GOT3 (cell line): ENCODE measurements at regions not wholly inside any gene's neighbourhood (a gene's known extent, or its start where the extent isn't known, plus 50 kb on each side); places are given as distances from the start of the nearest gene placed in this dataset.

Experiments used
- DNase-seq: peaks from one replicate; lab custom pipeline; 2025; ENCODE audit warnings: mixed read lengths; lab: John Stamatoyannopoulos, UW

DNA sequence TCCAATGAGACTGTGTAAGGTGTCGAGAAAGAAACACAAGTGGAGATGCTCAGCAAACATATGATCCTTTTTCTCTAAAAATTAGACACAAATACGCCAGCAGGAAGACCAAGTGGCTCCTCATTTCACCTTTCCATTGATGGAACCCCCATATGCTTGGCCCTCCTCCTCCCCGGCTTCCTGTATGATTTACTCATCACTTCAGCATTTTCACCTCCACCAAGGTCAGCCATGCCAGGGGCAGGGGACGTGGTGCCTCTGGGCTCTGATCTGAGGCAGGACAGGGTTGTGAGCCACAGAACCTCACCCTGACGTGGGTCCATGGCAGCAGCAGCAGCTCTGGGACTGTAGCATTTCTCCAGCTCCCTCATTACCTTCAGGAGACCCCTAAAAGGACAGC is 116.8 kb upstream of the PFKP start:
- DNase-seq: no peak

DNA sequence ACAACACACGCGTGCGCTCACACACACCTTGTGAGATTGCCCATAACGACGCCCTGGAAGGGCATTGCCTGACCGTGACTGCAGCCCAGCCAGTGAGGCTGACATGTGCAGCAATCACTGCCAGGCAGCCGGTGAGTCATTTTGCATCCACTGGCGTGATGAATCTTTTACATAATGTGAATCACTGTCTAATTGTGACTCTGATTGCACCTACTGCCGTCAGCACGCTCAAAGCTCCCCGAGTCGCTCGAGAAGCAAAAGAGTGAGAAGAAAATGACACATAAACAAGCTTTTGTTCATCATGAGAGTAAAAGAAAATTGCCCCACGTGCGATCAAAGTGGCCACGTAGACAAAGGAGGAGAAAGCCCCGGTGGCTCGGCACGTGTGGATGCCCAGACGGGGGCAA is 117.4 kb upstream of the PFKP start:
- no peak for DNase-seq

DNA sequence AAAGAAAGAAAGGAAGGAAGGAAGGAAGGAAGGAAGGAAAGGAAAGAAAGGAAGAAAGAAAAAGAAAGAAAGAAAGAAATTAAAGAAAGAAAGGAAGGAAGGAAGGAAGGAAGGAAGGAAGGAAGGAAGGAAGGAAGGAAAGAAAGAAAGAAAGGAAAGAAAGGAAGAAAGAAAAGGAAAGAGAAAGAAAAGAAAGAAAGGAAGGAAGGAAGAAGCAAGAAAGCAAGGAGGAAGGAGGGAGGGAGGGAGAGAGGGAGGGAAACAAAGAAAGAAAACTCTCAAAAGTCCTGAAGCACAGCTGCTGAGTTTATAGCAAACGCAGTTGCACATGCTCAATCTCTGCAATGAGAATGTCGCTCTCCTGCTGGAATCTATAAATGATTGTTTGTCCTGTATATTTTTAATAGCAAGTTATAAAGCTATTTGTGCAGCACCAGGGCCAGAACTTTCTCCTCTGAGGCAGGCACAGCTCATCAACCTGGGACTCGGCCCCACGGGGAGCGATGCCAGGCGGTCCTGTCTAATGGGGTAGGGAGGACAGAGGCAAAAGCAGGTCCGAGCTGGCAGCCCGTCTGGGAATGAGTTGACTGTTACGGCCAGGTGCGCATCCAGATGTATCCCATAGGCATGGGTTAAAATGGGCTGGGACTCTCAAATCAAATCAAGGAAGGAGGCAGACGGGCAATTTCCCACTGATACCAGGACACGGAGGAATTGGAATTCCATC is 118.0 kb upstream of the PFKP start:
- no peak for DNase-seq

DNA sequence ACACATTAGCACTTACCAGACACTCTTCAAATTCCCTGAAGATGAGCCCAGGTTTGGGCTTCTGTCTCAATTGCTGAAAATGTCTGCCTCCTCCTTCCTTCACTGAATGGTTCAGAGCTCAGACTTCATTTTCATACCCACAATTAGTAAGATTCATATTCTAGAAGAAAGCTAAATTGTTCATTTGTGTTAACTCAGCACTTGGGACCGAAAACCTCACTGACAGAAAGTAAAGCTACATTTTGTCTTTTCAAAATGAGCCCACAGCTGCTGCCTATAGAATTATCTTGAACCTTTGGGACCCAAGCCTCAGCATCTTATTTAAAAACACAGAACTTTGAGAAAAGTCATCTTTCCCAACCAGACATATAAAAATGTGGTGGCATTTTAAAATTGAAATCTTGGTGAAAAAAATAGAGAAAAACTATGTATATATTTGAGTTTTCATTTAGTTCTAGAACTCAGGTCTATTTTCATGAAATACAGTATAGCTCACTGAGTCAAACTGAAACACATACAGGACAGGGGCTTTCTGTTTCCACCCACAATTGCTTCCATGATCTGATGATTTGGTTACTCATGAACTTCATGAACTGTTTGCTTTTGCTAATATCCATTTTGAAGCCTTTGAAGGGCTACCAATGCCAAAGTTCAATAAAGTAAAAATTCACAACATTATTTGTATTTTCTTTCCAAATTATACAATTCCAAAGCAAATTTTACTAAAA is 119.1 kb upstream of the PFKP start:
- DNase-seq: no peak

DNA sequence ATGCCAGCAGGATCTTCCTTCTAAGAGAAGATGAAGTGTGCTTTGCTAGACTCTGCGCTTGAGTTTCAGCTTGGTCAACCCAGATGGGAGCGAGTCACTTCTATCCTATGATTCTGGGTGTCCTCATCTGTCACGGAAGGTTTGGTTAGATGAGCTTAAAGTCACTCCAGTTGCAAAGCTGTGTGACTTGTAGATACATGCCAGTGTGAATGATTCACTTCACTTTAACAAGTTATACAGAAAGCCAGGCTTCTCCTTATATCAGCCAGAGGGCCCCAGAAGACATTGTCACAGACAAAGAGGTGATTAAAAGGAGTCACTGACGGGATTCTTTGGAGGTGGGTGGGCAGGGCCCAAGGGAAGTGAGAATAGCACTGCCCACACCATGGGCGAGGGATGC is 122.6 kb upstream of the PFKP start:
- DNase-seq: no peak

DNA sequence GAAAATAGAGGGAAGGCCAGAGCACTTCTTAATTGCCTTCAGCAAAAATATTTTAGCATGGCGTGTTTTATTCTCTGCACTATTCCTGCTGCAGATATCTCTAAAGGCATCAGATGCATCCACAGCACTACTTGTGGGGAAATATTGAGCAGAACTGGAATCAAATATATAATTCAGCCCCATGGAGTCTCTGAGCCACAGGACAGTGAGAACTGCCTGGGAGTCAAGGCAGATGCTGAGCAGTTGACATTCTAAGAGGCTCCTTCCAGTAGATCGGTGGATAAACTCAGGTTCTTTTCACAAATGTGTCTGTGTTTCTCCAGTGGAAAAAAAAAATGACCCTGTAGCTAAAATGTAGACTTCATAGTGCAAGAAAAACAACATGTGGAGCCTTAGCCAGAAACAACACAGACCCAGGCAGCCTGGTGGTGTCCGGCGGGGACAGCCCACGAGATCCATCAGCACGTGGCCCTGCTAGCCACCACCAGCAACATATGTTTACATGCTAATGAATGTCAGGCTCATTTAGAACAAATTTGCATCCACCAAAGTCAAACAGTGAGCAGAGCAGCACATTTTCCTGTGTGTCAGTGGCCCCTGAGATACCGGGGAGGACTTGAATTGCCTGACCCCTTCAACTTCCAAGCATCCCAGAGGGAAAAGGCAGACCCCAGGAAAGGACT is 123.3 kb upstream of the PFKP start:
- no peak for DNase-seq

DNA sequence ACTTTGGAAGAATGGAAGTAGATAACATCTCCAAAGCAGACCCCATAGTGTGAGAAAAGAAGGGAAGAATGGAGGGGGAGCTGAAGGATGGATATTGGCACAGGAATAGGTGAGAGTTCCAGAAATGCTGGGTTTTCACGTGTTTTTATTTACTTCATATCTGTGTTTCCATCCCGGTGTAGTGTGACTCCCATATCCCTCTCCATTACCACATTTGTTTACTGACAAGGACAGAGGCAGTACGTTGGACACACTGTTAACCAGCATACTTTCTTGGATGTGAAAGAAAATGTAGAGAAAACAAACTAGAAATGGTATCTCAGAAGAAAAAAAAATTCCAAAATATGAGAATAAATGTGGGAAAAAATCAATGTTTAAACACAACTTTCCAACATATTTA is 124.4 kb upstream of the PFKP start:
- no peak for DNase-seq

DNA sequence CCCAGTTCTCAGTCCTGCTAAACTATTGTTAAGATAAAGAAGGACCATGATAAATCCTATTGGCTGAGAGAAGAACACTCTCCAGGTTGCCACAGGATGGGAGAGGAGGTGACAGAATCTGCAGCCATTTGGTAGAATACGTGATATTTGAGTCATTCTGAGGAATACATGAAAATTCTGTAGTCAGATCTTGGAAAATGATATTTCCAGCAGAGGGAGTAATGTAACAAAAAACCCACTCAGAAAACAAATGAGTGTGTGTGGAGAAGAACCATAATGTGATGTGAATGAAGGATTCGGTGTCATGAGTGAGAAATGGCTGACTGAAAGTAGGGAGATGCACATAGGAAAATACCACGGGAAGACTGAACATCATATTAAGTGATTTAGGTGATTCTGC is 128.5 kb upstream of the PFKP start:
- no peak for DNase-seq

DNA sequence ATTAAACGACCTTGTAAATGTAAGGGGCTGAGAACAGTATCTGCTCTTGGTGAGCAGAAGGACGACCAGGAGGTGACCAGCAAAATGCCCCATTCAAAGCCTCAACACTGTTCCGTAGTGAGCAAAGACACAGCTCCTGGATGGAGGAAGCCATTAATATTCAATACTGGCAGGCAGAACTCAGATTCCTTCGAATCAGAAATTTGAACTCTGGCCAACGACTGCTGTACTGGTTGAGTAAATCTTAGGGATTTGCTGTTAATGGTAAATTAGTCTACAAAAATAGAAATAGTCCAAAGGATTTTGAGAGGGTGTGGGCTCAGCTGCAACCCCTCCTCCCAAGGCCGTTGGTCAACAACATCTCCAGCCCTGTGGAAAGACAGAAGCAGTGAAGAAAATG is 130.5 kb upstream of the PFKP start:
- no peak for DNase-seq

DNA sequence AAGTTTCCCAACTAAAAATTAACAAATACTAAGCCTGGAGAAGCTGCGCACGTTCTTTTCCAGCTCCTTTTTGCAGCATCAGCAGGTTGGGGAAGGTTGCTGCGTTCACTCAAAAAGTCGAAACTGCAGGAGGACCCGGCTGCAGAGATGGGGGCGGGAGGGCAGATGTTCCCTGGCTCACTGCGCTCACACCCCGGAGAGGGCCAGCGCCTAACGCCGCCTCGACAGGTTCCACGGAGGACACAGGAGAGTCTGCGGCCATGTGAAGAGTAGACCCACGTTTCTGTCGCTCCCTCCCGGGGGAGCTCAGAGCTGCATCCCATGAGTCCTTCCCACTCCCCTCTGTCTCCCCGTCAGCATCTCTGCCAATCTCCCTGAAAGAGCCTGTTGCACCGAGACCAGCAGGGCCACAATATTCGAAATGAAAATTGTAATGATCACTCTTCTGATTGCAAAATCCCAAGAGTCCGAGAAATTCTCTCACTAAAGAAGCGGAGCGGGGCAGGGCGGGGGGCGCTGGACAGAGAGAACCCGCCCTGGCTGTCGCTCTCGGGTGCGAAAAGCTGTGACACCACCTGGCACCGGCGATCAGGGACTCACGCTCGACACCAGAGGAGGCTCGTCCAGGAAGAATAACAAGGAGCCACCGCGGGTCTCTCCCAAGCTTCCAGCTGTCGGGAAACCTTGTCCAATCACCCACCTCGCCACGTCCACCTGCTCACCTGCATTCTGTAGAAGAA is 131.5 kb upstream of the PFKP start:
- no peak for DNase-seq

DNA sequence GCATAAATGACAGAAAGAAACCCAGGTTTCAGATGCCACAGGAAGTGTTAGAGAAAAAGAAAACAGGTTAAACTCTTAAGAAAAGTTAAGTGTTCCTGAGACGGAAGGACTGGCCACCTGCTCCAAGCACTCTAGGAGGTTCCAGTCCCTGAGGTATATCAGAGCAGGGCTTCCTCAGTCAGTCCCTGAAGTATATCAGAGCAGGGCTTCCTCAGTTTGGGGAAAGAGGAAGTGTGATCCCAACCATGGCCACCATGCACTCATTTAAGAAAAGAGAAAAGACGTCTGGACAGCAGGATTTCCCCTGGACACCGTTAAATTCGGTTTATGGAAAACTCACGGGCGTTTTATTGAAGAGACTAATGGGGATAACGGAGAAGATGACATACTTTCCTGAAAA is 133.4 kb upstream of the PFKP start:
- no peak for DNase-seq

DNA sequence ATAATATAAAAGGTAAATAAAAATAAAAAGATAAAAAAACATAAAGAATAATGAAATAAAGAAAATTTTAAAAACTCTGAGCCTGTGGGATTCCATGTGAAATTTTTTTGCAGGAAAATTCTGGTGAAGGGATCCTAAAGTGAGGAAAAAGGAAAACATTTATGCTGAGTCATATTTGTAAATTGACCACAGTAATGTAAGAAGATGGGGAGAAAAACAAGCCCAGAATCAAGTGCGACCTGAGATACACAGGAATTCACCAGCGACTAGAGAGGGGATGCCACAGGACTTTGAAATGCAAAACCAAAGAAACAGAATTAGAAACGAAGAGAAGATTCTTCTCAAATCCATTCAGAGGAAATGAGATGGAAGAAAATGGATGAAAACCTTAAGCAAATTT is 133.8 kb upstream of the PFKP start:
- DNase-seq: no peak

DNA sequence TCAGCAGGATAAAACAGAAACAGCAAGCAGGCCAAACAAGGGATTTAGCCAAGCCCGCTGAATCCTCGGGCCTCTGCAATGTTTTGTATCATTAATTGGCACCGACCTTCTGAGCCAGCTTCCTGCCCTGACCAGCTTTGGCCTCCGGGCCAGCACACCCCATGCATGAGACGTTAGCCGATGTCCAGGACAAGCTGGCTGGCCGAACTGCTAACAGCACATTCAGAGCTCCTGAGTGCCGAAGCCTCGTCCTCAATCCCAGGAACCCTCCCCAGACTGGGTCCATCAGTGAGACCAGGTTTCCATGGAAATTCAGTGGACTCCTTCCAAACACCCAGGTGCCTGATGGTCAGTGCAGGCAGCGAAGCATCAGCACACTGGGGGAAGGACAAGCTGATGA is 134.3 kb upstream of the PFKP start:
- DNase-seq: no peak

DNA sequence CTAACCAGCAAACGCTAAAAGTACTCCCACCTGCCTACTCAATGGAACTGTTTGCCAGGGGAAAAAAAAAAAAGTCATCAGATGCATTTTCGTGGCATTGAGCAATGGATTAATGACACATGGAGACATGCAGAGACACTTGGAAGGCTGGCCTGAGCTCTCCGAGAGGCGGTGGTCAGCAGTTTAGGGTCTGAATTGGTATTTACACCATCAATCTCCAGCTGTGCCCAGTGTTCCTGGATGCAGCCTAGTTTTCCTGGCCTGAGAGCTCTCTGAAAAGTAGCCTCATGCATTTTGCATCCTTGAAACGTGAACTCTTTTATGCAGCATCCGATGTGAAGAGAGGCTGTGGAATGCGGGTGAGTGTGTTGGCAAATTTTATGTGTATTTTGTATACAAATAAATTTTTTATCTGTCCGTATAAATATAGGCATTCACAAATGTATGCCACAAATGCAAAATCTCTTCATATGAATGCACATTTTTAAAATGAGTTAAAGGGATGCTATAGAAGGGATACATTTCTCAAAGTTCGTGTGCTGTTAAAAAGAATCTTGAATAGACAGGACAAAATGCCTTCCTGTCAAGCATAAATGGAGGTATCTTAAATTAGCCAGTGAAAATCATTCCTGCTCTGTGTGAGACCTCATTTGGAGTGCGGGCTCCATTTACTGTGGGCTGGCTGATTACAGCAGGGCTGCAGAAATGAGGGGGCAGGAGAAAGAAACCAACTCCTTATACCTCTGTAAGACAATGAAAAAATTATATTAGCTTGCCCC is 137.7 kb upstream of the PFKP start:
- DNase-seq: no peak

DNA sequence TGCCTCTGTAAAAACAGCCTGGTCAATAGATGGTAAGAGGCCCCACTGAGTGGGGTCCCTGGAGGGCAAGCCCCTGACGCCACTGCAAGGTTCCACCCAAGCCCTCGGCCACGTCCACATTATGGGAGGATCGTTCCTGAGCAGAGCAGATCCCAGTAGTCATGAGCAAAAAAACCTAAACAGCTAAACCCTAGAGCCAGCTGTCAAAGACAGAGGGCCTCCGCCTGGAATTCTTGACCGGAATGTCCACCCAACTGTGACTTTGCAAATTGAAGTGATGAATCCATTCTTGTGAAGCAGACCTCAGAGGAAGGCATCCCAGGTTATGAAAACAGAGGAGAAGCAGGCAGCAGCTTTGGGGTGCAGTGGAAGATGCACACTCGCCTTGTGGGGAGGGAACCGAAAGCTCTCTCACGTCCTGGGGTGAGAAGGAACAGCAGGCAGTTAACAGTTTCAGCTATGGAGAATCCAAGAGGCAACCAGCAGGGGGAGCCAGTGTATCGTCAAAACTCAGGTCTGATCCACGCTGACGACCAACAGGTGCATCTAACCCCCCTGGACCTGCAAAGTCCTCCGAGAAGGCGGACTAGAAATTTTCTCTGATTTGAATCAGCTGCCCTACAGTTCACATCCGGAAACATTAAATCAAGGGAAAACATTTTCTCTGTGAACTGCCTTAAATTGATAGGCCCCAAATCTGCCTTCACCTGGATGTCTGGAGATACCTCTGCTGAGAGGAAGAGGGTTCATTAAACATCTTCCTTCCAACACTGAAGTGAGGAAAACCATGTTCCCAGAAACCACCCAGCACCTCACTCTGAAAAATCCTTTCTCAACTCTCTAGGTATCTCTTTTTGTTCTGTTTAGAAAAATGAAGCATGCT is 139.1 kb upstream of the PFKP start:
- peak; percentile 5 for DNase-seq

DNA sequence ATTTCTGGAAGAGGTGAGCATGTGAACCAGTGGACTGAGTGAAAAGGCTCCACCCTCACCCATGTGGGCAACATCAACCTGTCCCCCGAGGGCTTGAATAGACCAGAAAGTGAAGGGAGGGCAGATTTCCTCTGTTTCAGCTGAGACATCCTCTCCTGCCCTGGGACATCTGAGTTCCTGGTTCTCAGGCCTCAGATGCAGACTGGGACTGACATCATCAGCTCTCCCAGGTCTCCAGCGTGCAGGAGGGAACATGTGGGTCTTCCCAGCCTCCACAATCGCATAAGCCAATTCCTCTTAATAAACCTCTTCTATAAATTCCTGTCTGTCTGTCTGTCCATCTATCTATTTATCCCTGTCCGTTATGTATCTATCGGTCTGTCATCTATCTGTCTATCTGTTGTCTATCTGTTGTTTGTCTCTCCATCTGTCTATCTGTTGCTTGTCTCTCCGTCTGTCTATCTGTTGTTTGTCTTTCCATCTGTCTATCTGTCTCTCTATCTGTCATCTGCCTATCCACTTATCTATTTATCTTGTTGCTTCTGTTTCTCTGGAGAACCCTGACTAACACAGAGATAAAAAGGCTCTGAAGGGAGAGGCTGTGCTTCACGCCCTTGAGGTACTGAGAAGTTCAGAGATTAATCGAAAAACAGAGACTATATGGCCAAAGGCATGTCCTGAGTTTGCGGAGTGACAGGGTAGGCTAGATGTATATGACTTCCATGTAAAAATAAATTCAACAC is 140.3 kb upstream of the PFKP start:
- DNase-seq: no peak

DNA sequence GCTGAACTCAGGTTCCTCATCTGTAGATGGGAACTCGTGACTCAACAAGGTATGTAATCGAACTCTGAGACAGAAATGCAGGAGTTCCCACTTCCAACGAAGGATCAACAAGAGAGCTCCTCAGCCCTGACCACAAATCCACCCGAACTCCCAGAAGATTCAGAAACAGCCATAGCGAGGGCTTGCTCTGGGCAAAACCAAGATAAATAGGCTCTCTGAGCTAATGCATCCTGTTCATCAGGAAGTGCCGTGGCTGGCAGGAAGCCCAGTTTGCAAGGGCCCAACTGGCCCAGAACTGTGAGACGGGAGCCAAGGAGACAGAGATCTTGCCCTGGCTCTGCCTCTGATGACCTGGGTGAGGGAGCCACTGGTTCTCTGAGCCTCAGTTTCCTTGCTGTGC is 141.7 kb upstream of the PFKP start:
- DNase-seq: no peak

DNA sequence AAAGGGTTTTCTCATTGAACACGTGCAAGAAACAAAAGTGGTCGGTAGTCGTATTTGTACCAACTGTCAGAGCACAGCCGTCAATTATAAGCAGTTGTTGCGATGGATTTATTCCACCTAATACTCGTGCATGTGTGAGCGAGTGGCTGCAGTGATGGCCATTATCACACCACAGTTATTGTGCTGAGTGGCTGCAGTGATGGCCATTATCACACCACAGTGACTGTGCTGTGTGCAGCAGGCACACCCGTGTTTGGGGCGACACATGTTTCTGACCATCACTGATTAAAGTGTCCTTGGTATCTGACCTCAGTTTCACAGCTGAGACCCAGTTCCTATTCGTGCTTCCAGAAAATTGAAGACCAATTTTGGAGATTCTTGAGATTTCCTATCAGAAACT is 142.9 kb upstream of the PFKP start:
- DNase-seq: no peak

DNA sequence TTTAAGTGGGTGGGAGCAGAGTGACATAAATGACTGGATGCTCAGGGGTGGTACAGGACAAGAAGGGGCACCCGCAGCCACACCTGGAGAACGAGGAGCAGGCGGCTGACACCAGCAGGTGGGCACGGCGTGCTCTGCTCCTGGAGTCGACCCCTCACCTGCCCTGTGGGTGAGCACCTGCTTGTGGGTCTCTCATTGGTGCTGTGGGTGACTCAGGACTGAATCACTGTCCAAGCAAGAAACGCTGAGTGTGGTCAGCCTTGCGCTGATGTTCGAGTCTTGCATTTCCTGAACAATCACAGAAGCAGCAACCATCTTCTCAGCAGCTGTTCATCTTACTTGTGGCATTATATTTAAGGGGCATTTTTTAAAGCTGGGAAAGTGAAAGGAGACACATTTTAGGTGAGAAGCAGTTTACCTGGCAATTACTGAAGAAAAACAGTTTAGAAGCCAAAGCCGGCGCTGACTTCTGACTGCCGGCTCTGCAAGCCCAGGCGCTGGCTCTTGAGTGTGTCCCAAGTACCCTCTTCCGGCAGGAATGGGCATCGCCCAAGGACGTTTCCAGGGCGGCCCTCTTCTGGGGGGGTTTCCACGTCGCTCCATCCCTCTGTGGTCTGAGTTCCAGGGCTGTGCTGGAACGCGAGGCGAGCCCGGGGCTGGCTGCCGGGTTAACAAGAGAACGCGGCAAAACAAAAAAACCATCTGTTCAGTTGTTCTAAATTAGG is 145.2 kb upstream of the PFKP start:
- DNase-seq: no peak
